ENCODE measurements at regions not wholly inside any gene's neighbourhood (a gene's known extent, or its start where the extent isn't known, plus 50 kb on each side); places are given as distances from the start of the nearest gene placed in this dataset.
A peak's percentile ranks its signal among the peaks of the same experiment; 100 is the strongest.

GRCh38 chr11:13120691-13121090 lies 111.6 kb downstream of the RASSF10 start (continued):
- no peak for TF ChIP-seq ZNF785 (CRISPR knock-in tag; IDR thresholded peaks at IDR 0.05)
- TF ChIP-seq VEZF1 (CRISPR knock-in tag; IDR thresholded peaks at IDR 0.05), result no peak
- TF ChIP-seq NFE2L1 (tag; IDR thresholded peaks at IDR 0.05; ENCODE audit: borderline replicate concordance, low read depth), result no peak
- no peak for TF ChIP-seq ATF6 (CRISPR knock-in tag; IDR thresholded peaks at IDR 0.05)
- no peak for TF ChIP-seq MEIS2 (IDR thresholded peaks at IDR 0.05; ENCODE audit: partially characterized antibody)

- ATAC-seq (no peak), DNase-seq (ENCODE audit: extremely low read depth in 1 of 4, low spot score in 3 of 4) (no peak), FAIRE-seq (no peak)
- TF ChIP-seq HMBOX1 (IDR thresholded peaks at IDR 0.05) (0 out of 2 replicates have a peak, but pooled peaks have one; percentile 14), ZSCAN29 (IDR thresholded peaks at IDR 0.05) (no peak)
- 19% methylated on average over 7 of the region's 7 CpGs for WGBS (ENCODE audit: insufficient coverage, low coverage, missing lambda C conversion rate)
- H3K4me3 ChIP-seq, result no peak overlapping the region
- H2AFZ ChIP-seq (ENCODE audit: low read depth, low read length), result peak overlapping the region; percentile 16; the same call in 1 of the 2 replicates
- no peak overlapping the region for H3K9ac ChIP-seq (ENCODE audit: insufficient read depth in 1 of 2, low read depth in 2 of 2, low read length in 2 of 2)
- no peak overlapping the region for H3K27ac ChIP-seq (ENCODE audit: extremely low read depth, low read depth, low read length)
- H3K36me3 ChIP-seq (ENCODE audit: control insufficient read depth, insufficient read depth, low read length), result no peaks in the 10 kb centered on the region
- no peaks in the 10 kb centered on the region for H3K9me3 ChIP-seq (replicated peaks; ENCODE audit: control insufficient read depth, insufficient read depth, low read depth, low read length)
- no peaks in the 10 kb centered on the region for H3K79me2 ChIP-seq (ENCODE audit: control insufficient read depth, insufficient read depth, low read length)
- CTCF ChIA-PET (ENCODE audit: low intra/inter-chr PET ratio), result no interaction called here
- no peaks in the 10 kb centered on the region for H4K20me1 ChIP-seq (replicated peaks; ENCODE audit: control insufficient read depth, insufficient read depth, low read length)
- H3K4me1 ChIP-seq (replicated peaks in 1 of 2; ENCODE audit: control insufficient read depth in 2 of 2, insufficient read depth in 2 of 2, low read length in 2 of 2), result no peaks in the 10 kb centered on the region
- intact Hi-C loops (cut with micrococcal nuclease), result no loop called here
- no peaks in the 10 kb centered on the region for H3K9me1 ChIP-seq (ENCODE audit: control insufficient read depth, insufficient read depth, low read length)
- in situ Hi-C loops (cut with MboI), result no loop called here
- H3K27me3 ChIP-seq (ENCODE audit: control insufficient read depth in 2 of 2, insufficient read depth in 2 of 2, low read length in 2 of 2), result no peaks in the 10 kb centered on the region
- no TSS peak for BruUV-seq (replicated peaks)
- H3K4me2 ChIP-seq (ENCODE audit: insufficient read depth, low read length), result no peak overlapping the region
- POLR2A ChIA-PET, result no interaction called here
Measured at GRCh38 chr11:13126430-13126829, 117.3 kb downstream of the RASSF10 start.
